ENCODE measurements at regions not wholly inside any gene's neighbourhood (a gene's known extent, or its start where the extent isn't known, plus 50 kb on each side); places are given as distances from the start of the nearest gene placed in this dataset.

DNA sequence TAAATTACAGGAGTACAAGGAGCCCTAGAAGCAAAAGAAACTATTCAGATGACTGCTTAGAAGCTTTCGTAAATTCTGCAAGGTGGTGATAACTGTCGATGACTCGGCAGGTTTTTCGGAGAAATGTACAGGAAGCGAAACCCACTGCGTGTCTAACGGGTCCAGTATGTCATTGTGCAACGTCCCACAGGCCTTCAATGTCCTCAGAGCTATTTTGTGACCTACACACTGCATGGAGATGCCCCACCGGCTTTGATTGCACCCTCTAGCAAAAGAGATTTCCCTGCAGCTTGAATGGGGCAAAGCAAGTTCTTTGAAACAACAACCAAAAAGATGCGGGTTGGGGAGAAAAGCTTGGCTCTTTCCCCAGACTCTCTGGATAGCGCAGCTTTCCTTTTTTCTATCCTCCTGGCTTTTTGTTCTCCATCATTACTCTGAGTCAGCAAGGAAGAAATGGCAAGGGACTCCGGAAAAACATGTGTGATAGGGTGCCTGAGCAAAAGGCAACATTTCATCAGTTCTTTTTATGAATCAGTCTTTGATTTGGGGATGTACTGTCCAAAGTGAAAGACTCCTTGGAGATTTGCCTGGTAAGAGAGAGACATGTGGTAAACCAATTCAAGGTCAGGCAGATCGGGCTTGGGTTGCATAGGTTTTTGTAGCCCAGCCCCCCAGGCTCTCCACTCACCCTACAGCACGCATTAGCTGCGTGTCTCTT is 112.0 kb upstream of the TBL1X start:
- Histone ChIP-seq H3K4me1 (ENCODE audit: insufficient read depth, low read length) (no peaks in the 10 kb centered on the region), H3K27ac (ENCODE audit: low read depth, low read length) (no peak overlapping the region), H3K9me3 (ENCODE audit: low read length) (no peaks in the 10 kb centered on the region), H3K9ac (ENCODE audit: low read length) (no peak overlapping the region), H3K36me3 (ENCODE audit: insufficient read depth, low read length) (no peaks in the 10 kb centered on the region), H3K4me3 (ENCODE audit: low read depth in 1 of 2, low read length in 2 of 2) (no peak overlapping the region), H3K27me3 (ENCODE audit: control insufficient read depth in 1 of 2, insufficient read depth in 2 of 2, low read length in 2 of 2) (no peaks in the 10 kb centered on the region)

DNA sequence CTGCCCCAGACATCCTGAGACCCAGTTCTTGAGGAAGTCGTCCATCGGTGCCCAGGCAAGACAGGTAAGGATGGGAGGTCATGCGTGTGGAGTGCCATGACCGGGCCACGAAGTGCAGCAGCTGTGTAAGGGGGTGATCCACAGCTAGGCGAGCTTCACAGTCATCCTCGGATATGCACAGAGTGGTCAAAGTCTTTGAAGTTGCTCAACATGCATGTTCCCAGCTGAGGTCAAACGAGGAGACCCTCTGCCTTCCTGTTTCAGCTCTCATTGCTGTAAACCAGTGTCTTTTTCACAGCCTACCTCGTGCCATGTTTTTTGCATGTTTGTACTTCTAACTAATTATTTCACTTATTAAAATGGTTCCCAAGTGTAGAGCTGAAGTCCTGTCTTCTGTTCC is 109.9 kb upstream of the TBL1X start:
- H3K36me3 ChIP-seq (ENCODE audit: insufficient read depth, low read length): no peaks in the 10 kb centered on the region
- H3K4me1 ChIP-seq (ENCODE audit: insufficient read depth, low read length): no peaks in the 10 kb centered on the region
- no peak overlapping the region for H3K4me3 ChIP-seq (ENCODE audit: low read depth in 1 of 2, low read length in 2 of 2)
- no peaks in the 10 kb centered on the region for H3K9me3 ChIP-seq (ENCODE audit: low read length)
- H3K9ac ChIP-seq (ENCODE audit: low read length): no peak overlapping the region
- no peaks in the 10 kb centered on the region for H3K27me3 ChIP-seq (ENCODE audit: control insufficient read depth in 1 of 2, insufficient read depth in 2 of 2, low read length in 2 of 2)
- no peak overlapping the region for H3K27ac ChIP-seq (ENCODE audit: low read depth, low read length)

DNA sequence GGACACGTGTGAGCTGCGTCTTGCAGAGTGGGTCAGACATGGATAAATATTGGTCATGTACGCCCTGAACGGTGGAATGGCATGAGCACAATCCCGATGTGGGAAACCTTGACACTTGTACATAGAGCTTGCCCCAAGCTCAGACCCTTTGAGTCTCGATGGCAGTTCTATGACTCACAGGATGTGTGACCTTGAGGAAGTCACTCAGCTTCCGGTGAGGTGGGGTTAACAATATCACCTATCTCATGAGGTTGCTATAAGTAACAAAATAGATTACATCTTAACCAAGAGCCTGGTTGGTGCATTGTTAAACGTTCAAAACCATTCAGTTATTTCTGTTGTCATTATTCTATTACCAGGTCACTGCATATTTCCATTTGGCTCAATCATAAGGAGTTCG is 109.1 kb upstream of the TBL1X start:
- H3K9ac ChIP-seq (ENCODE audit: low read length): no peak overlapping the region
- no peaks in the 10 kb centered on the region for H3K27me3 ChIP-seq (ENCODE audit: control insufficient read depth in 1 of 2, insufficient read depth in 2 of 2, low read length in 2 of 2)
- no peaks in the 10 kb centered on the region for H3K4me1 ChIP-seq (ENCODE audit: insufficient read depth, low read length)
- H3K9me3 ChIP-seq (ENCODE audit: low read length): no peaks in the 10 kb centered on the region
- H3K36me3 ChIP-seq (ENCODE audit: insufficient read depth, low read length): no peaks in the 10 kb centered on the region
- H3K4me3 ChIP-seq (ENCODE audit: low read depth in 1 of 2, low read length in 2 of 2): no peak overlapping the region
- H3K27ac ChIP-seq (ENCODE audit: low read depth, low read length): no peak overlapping the region

DNA sequence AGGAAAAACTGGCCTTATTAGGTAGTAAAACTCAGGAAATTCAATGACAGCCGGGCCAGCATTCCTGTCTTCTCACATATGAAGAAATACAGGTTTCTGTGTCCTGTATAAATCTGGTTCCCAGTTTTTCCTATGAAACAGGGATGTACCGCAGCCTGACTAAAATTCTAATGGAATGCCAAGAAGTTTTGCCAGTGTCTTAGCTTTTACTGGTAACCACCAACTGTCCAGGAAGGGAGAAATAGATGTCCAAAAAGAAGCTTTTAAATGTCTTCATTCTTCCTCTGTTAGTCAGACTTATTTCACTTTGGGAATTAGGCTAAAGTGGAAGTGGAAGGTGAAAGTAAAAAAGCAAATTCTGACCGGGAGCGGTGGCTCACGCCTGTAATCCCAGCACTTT is 108.0 kb upstream of the TBL1X start:
- Histone ChIP-seq H3K27me3 (ENCODE audit: control insufficient read depth in 1 of 2, insufficient read depth in 2 of 2, low read length in 2 of 2) (no peaks in the 10 kb centered on the region), H3K9me3 (ENCODE audit: low read length) (no peaks in the 10 kb centered on the region), H3K4me1 (ENCODE audit: insufficient read depth, low read length) (no peaks in the 10 kb centered on the region)

DNA sequence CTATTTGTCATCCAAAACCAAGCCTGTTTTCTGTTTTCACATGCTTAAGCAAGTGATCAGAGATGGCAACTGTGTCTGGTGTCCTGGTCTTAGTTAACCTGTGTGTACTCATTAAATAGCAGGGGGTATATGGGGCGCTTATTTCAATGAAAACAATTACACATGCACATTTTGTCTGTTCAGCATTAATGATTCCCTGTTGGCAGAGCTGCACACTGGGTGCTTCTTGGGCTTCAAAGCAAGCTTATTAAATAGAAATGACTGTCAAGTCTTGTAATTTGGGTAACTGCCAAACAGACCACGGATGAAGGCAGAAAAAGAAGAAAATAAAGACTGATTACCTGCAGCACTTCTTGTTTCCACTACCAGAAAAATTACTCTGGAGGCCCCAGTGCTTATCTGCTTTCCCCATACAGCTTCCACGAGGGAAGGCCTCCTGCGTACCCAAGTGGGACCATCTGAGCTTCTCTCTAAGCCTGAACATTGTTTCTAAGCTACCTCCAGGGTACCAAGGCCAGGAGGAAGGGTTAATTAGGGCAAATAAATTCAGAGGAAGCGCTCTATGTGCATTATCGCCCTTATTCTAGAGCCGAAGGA is 107.2 kb upstream of the TBL1X start:
- H3K4me1 ChIP-seq (ENCODE audit: insufficient read depth, low read length): no peaks in the 10 kb centered on the region
- no peaks in the 10 kb centered on the region for H3K27me3 ChIP-seq (ENCODE audit: control insufficient read depth in 1 of 2, insufficient read depth in 2 of 2, low read length in 2 of 2)
- no peaks in the 10 kb centered on the region for H3K9me3 ChIP-seq (ENCODE audit: low read length)
- H3K27ac ChIP-seq (ENCODE audit: low read depth, low read length): no peak overlapping the region
- H3K9ac ChIP-seq (ENCODE audit: low read length): no peak overlapping the region
- H3K36me3 ChIP-seq (ENCODE audit: insufficient read depth, low read length): no peaks in the 10 kb centered on the region
- no peak overlapping the region for H3K4me3 ChIP-seq (ENCODE audit: low read depth in 1 of 2, low read length in 2 of 2)

More for the DNA sequence above, 108.0 kb upstream of the TBL1X start:
- H3K36me3 ChIP-seq (ENCODE audit: insufficient read depth, low read length): no peaks in the 10 kb centered on the region
- H3K9ac ChIP-seq (ENCODE audit: low read length): no peak overlapping the region
- no peak overlapping the region for H3K27ac ChIP-seq (ENCODE audit: low read depth, low read length)
- H3K4me3 ChIP-seq (ENCODE audit: low read depth in 1 of 2, low read length in 2 of 2): no peak overlapping the region

DNA sequence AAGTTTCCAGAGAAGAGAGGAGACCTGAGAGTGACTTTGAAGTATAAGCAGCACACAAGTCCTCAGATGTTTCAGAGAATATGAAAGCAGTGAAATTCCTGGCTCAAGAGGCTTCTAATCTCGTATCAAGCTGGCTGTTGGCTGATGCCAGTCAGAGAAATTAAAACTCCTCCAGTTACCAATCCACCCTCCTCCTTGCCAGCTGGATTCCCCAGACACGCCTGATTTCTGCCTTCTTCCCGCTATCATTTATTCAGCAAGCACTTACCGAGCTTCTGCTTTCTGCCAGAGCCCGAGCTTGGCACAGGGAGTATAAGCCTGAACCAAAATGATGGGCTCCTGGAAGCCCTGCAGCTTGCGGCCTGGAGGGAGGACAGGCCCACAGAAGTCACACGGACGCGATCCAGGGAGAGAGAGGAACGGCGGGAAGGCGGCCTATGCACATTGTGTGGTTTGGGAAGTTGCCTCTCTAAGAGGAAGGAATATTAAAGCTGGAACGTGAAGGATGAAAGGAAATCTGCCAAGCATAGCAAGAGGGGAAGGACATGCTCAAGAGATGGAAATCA is 102.4 kb upstream of the TBL1X start:
- Histone ChIP-seq H3K9me3 (ENCODE audit: low read length) (no peaks in the 10 kb centered on the region), H3K27me3 (ENCODE audit: control insufficient read depth in 1 of 2, insufficient read depth in 2 of 2, low read length in 2 of 2) (no peaks in the 10 kb centered on the region), H3K9ac (ENCODE audit: low read length) (no peak overlapping the region), H3K27ac (ENCODE audit: low read depth, low read length) (no peak overlapping the region), H3K4me3 (ENCODE audit: low read depth in 1 of 2, low read length in 2 of 2) (no peak overlapping the region), H3K4me1 (ENCODE audit: insufficient read depth, low read length) (no peaks in the 10 kb centered on the region), H3K36me3 (ENCODE audit: insufficient read depth, low read length) (no peaks in the 10 kb centered on the region)

DNA sequence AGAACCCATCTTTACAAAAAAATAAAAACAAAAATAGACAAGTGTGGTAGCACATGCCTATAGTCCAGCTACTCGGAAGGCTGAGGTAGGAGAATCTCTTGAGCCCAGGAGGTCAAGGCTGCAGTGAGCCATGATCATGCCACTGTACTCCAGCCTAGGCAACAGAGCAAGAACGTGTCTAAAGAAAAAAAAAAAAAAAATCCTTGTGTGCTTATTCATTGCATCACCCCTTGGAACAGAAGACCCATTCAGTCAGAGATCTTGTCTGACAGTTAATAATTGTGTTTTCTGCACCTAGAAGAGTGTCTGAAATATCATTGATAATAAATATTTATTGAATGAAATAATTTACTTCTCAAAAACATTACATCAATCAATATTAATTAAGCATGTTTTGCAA is 97.4 kb upstream of the TBL1X start:
- H3K27me3 ChIP-seq (ENCODE audit: control insufficient read depth in 1 of 2, insufficient read depth in 2 of 2, low read length in 2 of 2): no peaks in the 10 kb centered on the region
- no peak overlapping the region for H3K27ac ChIP-seq (ENCODE audit: low read depth, low read length)
- H3K9me3 ChIP-seq (ENCODE audit: low read length): no peaks in the 10 kb centered on the region
- H3K4me3 ChIP-seq (ENCODE audit: low read depth in 1 of 2, low read length in 2 of 2): no peak overlapping the region
- H3K36me3 ChIP-seq (ENCODE audit: insufficient read depth, low read length): no peaks in the 10 kb centered on the region
- no peaks in the 10 kb centered on the region for H3K4me1 ChIP-seq (ENCODE audit: insufficient read depth, low read length)
- H3K9ac ChIP-seq (ENCODE audit: low read length): no peak overlapping the region

DNA sequence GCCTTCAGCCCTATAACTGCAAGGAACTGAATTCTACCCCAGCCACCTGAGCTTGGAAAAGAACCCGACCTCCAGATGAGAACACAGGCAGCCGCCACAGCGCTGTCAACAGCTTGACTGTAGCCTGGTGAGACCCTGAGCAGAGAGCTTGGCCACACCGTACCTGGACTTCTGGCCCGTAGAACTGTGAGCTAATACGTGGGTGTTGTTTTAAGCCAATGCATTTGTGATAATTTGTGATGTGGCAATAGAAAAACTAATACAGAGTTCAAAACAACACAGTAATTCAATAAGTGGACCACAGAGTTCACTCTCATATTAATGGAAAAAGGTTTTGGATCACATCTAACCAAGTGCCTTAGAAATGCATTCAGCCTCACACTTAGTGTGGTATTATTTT is 96.6 kb upstream of the TBL1X start:
- Histone ChIP-seq H3K9ac (ENCODE audit: low read length) (no peak overlapping the region), H3K27me3 (ENCODE audit: control insufficient read depth in 1 of 2, insufficient read depth in 2 of 2, low read length in 2 of 2) (no peaks in the 10 kb centered on the region), H3K36me3 (ENCODE audit: insufficient read depth, low read length) (no peaks in the 10 kb centered on the region)

DNA sequence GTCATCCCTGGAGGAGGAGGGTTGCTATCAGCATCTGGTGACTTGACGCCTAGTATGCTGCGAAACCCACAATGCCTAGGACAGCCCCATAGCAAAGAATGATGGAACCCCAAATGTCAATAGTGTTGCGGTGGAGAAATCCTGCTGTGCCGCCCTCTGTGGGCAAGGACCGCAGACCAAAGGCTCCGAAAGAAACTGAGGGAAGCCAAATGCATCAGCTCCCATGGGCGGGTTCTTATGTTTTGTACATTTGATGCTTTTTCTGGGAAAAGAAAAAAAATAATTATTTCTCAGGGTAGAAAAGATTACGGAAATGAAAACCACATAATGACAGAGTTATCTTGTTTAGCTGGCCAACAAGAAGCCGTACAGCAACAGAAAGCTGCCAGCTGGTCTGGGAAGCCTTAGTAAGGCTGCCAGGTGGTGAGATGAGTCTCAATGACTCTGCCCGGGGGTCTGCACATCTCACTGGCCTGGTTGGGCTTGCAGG is 95.0 kb upstream of the TBL1X start:
- H3K36me3 ChIP-seq (ENCODE audit: insufficient read depth, low read length): no peaks in the 10 kb centered on the region
- H3K27me3 ChIP-seq (ENCODE audit: control insufficient read depth in 1 of 2, insufficient read depth in 2 of 2, low read length in 2 of 2): no peaks in the 10 kb centered on the region
- H3K27ac ChIP-seq (ENCODE audit: low read depth, low read length): no peak overlapping the region
- H3K4me1 ChIP-seq (ENCODE audit: insufficient read depth, low read length): no peaks in the 10 kb centered on the region
- no peaks in the 10 kb centered on the region for H3K9me3 ChIP-seq (ENCODE audit: low read length)
- H3K9ac ChIP-seq (ENCODE audit: low read length): no peak overlapping the region
- no peak overlapping the region for H3K4me3 ChIP-seq (ENCODE audit: low read depth in 1 of 2, low read length in 2 of 2)

More for the DNA sequence above, 96.6 kb upstream of the TBL1X start:
- no peaks in the 10 kb centered on the region for H3K4me1 ChIP-seq (ENCODE audit: insufficient read depth, low read length)
- H3K27ac ChIP-seq (ENCODE audit: low read depth, low read length): no peak overlapping the region
- no peak overlapping the region for H3K4me3 ChIP-seq (ENCODE audit: low read depth in 1 of 2, low read length in 2 of 2)
- H3K9me3 ChIP-seq (ENCODE audit: low read length): no peaks in the 10 kb centered on the region

DNA sequence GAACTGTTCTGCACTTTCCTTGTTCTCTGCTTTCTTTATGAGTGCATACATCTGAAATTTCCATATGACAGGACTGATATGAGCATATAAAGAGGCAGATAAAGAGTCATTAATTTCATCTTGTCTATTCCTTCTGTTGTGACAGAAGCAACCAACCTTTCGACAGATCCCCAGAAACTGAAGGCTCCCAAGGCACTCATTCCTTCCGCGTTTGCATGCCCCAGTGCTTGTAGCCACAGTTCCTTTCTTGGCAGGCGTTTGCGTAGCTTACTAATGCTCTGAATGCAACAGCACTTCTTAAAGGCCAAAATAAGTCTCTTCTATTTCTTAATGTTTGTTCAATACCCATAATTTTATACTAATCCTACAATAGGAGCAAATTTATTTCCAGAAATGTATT is 94.0 kb upstream of the TBL1X start:
- H3K36me3 ChIP-seq (ENCODE audit: insufficient read depth, low read length): no peaks in the 10 kb centered on the region
- no peak overlapping the region for H3K27ac ChIP-seq (ENCODE audit: low read depth, low read length)
- no peak overlapping the region for H3K4me3 ChIP-seq (ENCODE audit: low read depth in 1 of 2, low read length in 2 of 2)
- no peak overlapping the region for H3K9ac ChIP-seq (ENCODE audit: low read length)
- H3K9me3 ChIP-seq (ENCODE audit: low read length): no peaks in the 10 kb centered on the region
- H3K4me1 ChIP-seq (ENCODE audit: insufficient read depth, low read length): no peaks in the 10 kb centered on the region
- H3K27me3 ChIP-seq (ENCODE audit: control insufficient read depth in 1 of 2, insufficient read depth in 2 of 2, low read length in 2 of 2): no peaks in the 10 kb centered on the region

DNA sequence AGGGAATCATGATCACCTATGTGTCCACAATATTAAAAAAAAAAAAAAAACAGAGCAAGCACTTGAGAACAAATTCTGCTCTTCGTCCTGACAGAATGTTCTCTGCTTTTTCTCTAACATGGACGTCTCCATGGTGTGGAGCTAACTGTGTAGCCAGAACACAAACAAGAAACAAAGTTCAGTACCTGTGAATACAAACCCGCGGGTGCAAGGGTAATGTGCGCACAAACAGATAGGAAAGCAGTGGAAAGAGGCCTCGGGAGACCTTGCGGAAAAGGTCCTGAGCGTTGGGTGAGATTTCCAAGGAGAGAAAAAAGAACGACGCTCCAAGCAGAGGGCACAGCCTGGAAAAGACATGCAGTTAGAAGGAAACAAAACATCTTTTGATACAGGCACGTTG is 92.0 kb upstream of the TBL1X start:
- no peaks in the 10 kb centered on the region for H3K4me1 ChIP-seq (ENCODE audit: insufficient read depth, low read length)
- no peak overlapping the region for H3K27ac ChIP-seq (ENCODE audit: low read depth, low read length)
- H3K9me3 ChIP-seq (ENCODE audit: low read length): no peaks in the 10 kb centered on the region
- H3K4me3 ChIP-seq (ENCODE audit: low read depth in 1 of 2, low read length in 2 of 2): no peak overlapping the region
- no peaks in the 10 kb centered on the region for H3K27me3 ChIP-seq (ENCODE audit: control insufficient read depth in 1 of 2, insufficient read depth in 2 of 2, low read length in 2 of 2)
- H3K36me3 ChIP-seq (ENCODE audit: insufficient read depth, low read length): no peaks in the 10 kb centered on the region
- no peak overlapping the region for H3K9ac ChIP-seq (ENCODE audit: low read length)

DNA sequence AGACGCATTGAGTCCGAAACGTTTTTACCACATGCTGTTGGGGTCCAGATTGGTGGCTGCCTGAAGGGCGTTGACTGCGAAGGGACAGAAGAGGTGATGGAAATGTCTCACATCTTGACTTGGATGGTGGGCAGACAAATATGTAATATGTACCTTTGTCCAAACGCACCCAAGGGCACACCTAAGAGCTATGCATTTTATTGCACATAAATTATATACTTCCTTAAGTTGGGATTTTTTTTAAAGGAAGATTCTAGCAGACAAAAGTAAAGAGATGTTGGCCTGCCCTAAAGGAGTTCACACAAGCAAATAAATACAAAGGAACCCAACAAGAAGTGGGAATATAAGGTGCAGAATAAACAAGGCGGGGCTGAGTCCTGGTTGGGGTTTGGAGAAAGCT is 91.1 kb upstream of the TBL1X start:
- H3K9ac ChIP-seq (ENCODE audit: low read length): no peak overlapping the region
- H3K36me3 ChIP-seq (ENCODE audit: insufficient read depth, low read length): no peaks in the 10 kb centered on the region
- H3K4me1 ChIP-seq (ENCODE audit: insufficient read depth, low read length): no peaks in the 10 kb centered on the region
- H3K9me3 ChIP-seq (ENCODE audit: low read length): no peaks in the 10 kb centered on the region
- no peak overlapping the region for H3K4me3 ChIP-seq (ENCODE audit: low read depth in 1 of 2, low read length in 2 of 2)
- H3K27me3 ChIP-seq (ENCODE audit: control insufficient read depth in 1 of 2, insufficient read depth in 2 of 2, low read length in 2 of 2): no peaks in the 10 kb centered on the region
- H3K27ac ChIP-seq (ENCODE audit: low read depth, low read length): no peak overlapping the region

Measured in muscle layer of colon (tissue), 2 donors.